ENCODE measurements at regions not wholly inside any gene's neighbourhood (a gene's known extent, or its start where the extent isn't known, plus 50 kb on each side); places are given as distances from the start of the nearest gene placed in this dataset.

GRCh38 chr16:14011846-14012245 is 59.3 kb upstream of the MRTFB start:
- TF ChIP-seq TFAP4 (IDR thresholded peaks at IDR 0.05; ENCODE audit: borderline replicate concordance, low read depth), result no peak
- TF ChIP-seq, protein P1, sequence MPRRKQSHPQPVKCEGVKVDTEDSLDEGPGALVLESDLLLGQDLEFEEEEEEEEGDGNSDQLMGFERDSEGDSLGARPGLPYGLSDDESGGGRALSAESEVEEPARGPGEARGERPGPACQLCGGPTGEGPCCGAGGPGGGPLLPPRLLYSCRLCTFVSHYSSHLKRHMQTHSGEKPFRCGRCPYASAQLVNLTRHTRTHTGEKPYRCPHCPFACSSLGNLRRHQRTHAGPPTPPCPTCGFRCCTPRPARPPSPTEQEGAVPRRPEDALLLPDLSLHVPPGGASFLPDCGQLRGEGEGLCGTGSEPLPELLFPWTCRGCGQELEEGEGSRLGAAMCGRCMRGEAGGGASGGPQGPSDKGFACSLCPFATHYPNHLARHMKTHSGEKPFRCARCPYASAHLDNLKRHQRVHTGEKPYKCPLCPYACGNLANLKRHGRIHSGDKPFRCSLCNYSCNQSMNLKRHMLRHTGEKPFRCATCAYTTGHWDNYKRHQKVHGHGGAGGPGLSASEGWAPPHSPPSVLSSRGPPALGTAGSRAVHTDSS (CRISPR knock-in tag; conservative IDR thresholded peaks at IDR 0.05), result no peak
- TF ChIP-seq ADNP (CRISPR knock-in tag; IDR thresholded peaks at IDR 0.05), result no peak
- TF ChIP-seq CBX1 (IDR thresholded peaks at IDR 0.05; ENCODE audit: low read depth), result no peak
- no peak for TF ChIP-seq ZBTB14 (CRISPR knock-in tag; IDR thresholded peaks at IDR 0.05)
- TF ChIP-seq MAX (IDR thresholded peaks at IDR 0.05), result no peak
- TF ChIP-seq PHF8 (CRISPR knock-in tag; IDR thresholded peaks at IDR 0.05), result no peak
- TF ChIP-seq EHMT2 (IDR thresholded peaks at IDR 0.05; ENCODE audit: borderline replicate concordance, low read depth, low read length), result no peak
- TF ChIP-seq SMC3 (IDR thresholded peaks at IDR 0.05; ENCODE audit: low read length), result no peak
- TF ChIP-seq CCAR2 (optimal IDR thresholded peaks at IDR 0.05; ENCODE audit: low read depth, low read length), result no peak
- TF ChIP-seq, protein P2, sequence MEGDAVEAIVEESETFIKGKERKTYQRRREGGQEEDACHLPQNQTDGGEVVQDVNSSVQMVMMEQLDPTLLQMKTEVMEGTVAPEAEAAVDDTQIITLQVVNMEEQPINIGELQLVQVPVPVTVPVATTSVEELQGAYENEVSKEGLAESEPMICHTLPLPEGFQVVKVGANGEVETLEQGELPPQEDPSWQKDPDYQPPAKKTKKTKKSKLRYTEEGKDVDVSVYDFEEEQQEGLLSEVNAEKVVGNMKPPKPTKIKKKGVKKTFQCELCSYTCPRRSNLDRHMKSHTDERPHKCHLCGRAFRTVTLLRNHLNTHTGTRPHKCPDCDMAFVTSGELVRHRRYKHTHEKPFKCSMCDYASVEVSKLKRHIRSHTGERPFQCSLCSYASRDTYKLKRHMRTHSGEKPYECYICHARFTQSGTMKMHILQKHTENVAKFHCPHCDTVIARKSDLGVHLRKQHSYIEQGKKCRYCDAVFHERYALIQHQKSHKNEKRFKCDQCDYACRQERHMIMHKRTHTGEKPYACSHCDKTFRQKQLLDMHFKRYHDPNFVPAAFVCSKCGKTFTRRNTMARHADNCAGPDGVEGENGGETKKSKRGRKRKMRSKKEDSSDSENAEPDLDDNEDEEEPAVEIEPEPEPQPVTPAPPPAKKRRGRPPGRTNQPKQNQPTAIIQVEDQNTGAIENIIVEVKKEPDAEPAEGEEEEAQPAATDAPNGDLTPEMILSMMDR (CRISPR knock-in tag; IDR thresholded peaks at IDR 0.05), result no peak
- no peak for TF ChIP-seq CSRNP2 (CRISPR knock-in tag; conservative IDR thresholded peaks at IDR 0.05; ENCODE audit: low read depth)
